VCaP (cell line): ENCODE measurements at regions not wholly inside any gene's neighbourhood (a gene's known extent, or its start where the extent isn't known, plus 50 kb on each side); places are given as distances from the start of the nearest gene placed in this dataset.
A peak's percentile ranks its signal among the peaks of the same experiment; 100 is the strongest.

Source experiments
- H3K27ac ChIP-seq: fragments of 450-650 bp; 2 replicates; pipeline ENCODE4 v1.5.1; 2017
- TF ChIP-seq, protein P1 (sequence below): fragments of 450-650 bp; conservative IDR thresholded peaks from 2 replicates; pipeline ENCODE4 v1.5.1; 2017; ENCODE audit warnings: mild to moderate bottlenecking, moderate library complexity

DNA sequence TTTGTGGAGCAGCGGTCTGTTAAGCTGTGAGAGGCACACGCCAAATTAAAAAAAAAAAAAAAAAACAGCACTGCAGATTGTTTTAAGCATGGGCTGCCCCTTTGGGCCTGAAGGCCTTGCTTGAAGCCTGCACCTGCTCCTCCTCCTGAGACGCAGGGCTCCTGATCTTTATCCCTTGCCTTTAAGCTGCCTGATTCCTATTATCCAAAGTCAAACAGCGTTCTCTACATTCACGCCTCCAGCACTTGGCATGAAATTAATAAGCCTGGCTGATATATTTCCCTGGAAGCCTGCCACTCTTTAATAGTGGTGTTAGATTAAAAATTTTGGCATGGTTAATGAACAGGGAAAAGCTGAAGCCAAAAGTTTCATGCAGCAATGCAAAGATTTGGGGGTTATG lies 163.9 kb downstream of the FAXC start:
- H3K27ac ChIP-seq, result no peak overlapping the region
- TF ChIP-seq, protein P1, sequence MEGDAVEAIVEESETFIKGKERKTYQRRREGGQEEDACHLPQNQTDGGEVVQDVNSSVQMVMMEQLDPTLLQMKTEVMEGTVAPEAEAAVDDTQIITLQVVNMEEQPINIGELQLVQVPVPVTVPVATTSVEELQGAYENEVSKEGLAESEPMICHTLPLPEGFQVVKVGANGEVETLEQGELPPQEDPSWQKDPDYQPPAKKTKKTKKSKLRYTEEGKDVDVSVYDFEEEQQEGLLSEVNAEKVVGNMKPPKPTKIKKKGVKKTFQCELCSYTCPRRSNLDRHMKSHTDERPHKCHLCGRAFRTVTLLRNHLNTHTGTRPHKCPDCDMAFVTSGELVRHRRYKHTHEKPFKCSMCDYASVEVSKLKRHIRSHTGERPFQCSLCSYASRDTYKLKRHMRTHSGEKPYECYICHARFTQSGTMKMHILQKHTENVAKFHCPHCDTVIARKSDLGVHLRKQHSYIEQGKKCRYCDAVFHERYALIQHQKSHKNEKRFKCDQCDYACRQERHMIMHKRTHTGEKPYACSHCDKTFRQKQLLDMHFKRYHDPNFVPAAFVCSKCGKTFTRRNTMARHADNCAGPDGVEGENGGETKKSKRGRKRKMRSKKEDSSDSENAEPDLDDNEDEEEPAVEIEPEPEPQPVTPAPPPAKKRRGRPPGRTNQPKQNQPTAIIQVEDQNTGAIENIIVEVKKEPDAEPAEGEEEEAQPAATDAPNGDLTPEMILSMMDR, result no peak

DNA sequence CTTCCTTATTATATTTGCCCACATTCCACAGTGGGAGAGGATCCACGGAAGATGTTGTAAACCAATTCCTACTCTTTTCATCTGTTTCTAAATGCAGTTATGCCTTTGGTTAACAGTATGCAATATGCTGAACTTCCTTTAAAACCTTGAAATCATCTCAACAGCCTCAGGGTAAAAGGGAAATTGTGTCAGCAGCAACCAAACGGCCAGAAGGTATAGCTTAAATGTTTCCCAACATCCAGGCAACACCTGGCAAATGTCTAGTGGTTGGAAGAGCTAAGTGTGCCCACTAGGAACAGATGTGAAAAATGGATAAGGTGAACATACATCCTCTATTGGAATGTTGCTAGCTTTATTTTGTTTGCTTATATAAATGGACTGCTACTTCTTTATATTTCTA lies 164.8 kb downstream of the FAXC start:
- TF ChIP-seq, protein P1, result no peak
- H3K27ac ChIP-seq, result no peak overlapping the region

DNA sequence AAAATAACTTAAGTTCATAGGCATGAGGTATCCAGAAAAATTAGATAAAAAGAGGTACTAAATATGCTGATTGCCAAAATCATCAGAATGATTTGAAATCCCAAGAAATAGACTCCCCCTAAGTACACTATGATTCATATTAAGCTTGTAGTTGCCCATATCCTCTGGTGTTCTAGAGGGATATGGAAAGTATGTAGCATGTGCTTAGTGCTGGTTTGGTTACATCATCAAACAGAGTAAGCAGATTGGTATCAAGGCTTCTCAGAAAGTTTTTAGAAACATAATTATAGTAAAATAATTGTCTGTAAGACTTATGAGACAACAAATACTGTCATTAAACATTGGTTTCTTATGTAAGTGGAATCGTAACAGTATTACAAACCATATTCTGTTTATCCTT lies 166.4 kb downstream of the FAXC start:
- H3K27ac ChIP-seq, result no peak overlapping the region
- TF ChIP-seq, protein P1, result no peak

DNA sequence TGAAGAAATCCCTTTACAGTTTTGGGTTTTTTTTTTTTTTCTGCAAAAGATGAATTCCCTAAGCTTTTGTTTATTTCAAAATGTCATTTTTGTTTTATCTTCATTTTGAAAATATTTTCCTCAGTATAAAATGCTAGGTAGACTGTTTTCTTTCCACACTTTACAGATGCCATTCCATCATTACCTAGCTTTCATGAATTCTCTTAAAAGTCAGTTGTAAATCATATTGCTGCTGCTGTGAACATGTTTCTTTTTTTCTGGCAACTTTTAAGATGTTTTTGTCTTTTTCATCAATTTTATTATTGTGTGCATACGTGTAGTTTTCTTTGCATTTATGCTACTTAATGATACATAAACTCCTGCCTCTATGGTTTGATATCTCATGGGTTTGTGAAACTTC lies 168.3 kb downstream of the FAXC start:
- no peak overlapping the region for H3K27ac ChIP-seq
- TF ChIP-seq, protein P1, result no peak

DNA sequence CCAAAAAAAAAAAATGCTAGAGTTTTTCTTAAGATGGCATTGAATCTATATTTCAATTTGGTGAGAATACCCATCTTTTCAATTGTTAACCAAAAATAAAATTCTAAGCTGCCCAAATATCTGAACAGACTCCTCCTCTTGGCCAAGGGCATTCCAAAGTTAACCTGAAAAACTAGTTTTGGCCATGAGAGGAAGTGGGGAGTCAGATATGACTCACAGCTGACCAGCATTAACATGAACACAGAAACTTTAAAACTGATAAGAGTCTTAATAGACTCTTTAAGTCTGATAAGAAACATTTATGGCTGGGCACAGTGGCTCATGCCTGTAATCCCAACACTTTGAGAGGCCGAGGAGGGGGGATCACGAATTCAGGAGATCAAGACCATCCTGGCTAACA lies 171.3 kb downstream of the FAXC start:
- H3K27ac ChIP-seq, result peak overlapping the region; percentile 15; the same call in 1 of the 2 replicates
- TF ChIP-seq, protein P1, result no peak

DNA sequence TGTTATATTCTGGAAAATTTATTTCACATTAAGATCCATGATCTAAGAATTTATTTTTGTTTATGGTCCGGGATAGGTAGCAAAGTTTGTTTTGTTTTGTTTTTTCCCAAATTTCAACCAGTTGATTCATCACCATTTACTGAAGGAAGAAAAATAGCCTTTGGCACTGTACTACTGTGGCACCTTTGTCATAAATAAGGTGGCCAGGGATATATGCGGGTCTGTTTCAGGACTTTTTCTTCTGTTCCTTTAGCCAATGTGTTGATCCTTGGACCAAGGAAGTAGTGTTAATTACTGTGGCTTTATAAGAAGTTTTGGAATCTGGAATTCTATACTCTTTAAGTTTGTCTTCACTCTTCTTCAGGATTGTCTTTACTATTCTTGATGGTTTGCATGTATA lies 171.7 kb downstream of the FAXC start:
- TF ChIP-seq, protein P1, result no peak
- H3K27ac ChIP-seq, result no peak overlapping the region; the same call in 1 of the 2 replicates

DNA sequence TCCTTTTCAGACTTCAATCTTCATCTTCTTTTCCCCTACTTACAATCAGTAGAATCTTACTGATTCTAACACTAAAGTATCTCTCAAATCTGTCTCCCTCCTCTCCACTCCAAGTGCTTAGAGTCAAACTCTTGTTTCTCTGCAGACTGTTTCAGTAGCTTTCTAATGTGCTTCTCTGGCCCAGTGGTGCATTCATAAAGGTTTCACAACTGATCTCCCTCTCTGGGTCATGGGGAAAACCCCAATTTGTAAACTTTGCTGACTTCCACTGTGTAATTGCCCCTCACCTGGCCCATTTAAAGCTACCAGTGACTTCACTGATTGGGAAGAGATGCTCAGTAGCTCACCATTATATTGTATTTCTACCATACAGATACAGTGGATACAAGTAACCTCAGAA lies 183.6 kb downstream of the FAXC start:
- TF ChIP-seq, protein P1, result no peak

DNA sequence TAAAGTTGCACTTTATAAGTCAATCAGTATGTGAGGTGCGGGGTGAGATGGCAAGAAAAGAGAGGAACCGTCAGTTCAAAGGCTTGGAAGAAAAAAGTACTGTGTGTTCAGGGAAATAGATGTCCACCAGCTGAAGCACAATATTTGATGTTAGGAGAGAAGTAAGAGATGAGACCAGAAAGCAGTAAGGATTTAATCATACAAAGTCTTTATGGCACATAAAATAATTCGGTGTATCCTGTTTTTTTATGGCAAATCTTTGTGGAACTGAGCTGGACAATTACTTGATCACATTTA lies 197.2 kb downstream of the FAXC start:
- H3K27ac ChIP-seq, result no peak overlapping the region
- TF ChIP-seq, protein P1, result peak; percentile 34

More for the DNA sequence above, 183.6 kb downstream of the FAXC start:
- H3K27ac ChIP-seq, result no peak overlapping the region
